ENCODE measurements at regions not wholly inside any gene's neighbourhood (a gene's known extent, or its start where the extent isn't known, plus 50 kb on each side); places are given as distances from the start of the nearest gene placed in this dataset.

GRCh38 chr14:101483829-101484228 lies 77.5 kb upstream of the DIO3 start:
- DNase-seq (ENCODE audit: missing footprints), result no peak

GRCh38 chr14:101489092-101489760 lies 72.1 kb upstream of the DIO3 start:
- ATAC-seq (no peak), DNase-seq (ENCODE audit: missing footprints) (no peak)
- intact Hi-C loops (cut with DNase I), result no loop called here

More at GRCh38 chr14:101483829-101484228, 77.5 kb upstream of the DIO3 start:
- intact Hi-C loops (cut with DNase I), result no loop called here
- ATAC-seq, result no peak

GRCh38 chr14:101490771-101491170 lies 70.5 kb upstream of the DIO3 start:
- no peak for DNase-seq (ENCODE audit: missing footprints)
- ATAC-seq, result no peak
- intact Hi-C loops (cut with DNase I), result no loop called here

- DNase-seq (ENCODE audit: missing footprints) (peak; percentile 34), ATAC-seq (no peak)
- intact Hi-C loops (cut with DNase I), result no loop called here
These were observed 69.5 kb upstream of the DIO3 start for GRCh38 chr14:101491841-101492240.

- DNase-seq (ENCODE audit: missing footprints), result peak; percentile 25
- intact Hi-C loops (cut with DNase I), result no loop called here
- ATAC-seq, result no peak
These were observed 68.6 kb upstream of the DIO3 start for GRCh38 chr14:101492716-101493115.

GRCh38 chr14:101494826-101495225 lies 66.5 kb upstream of the DIO3 start:
- DNase-seq (ENCODE audit: missing footprints) (no peak), ATAC-seq (no peak)
- intact Hi-C loops (cut with DNase I), result loop anchor here (5.0 kb wide), 1 partner anchor 62 kb away; no protein-coding TSS in a partner anchor

GRCh38 chr14:101495284-101495683 lies 66.0 kb upstream of the DIO3 start:
- DNase-seq (ENCODE audit: missing footprints) (no peak), ATAC-seq (no peak)
- intact Hi-C loops (cut with DNase I), result loop anchor here (5.0 kb wide), 1 partner anchor 62 kb away; no protein-coding TSS in a partner anchor

GRCh38 chr14:101495827-101496775 lies 65.2 kb upstream of the DIO3 start:
- ATAC-seq (no peak), DNase-seq (ENCODE audit: missing footprints) (peak; percentile 45)
- intact Hi-C loops (cut with DNase I), result loop anchor here (5.0 kb wide), 1 partner anchor 61 kb away; no protein-coding TSS in a partner anchor

GRCh38 chr14:101496776-101497683 lies 64.3 kb upstream of the DIO3 start:
- intact Hi-C loops (cut with DNase I), result loop anchor here (5.0 kb wide), 1 partner anchor 60 kb away; no protein-coding TSS in a partner anchor
- ATAC-seq (no peak), DNase-seq (ENCODE audit: missing footprints) (no peak)

- no peak for DNase-seq (ENCODE audit: missing footprints)
- intact Hi-C loops (cut with DNase I), result loop anchor here (5.0 kb wide), 1 partner anchor 59 kb away; no protein-coding TSS in a partner anchor
- ATAC-seq, result no peak
These were observed 63.4 kb upstream of the DIO3 start for GRCh38 chr14:101497684-101498525.

- intact Hi-C loops (cut with DNase I), result loop anchor here (5.0 kb wide), 1 partner anchor 59 kb away; no protein-coding TSS in a partner anchor
- no peak for ATAC-seq
- DNase-seq (ENCODE audit: missing footprints), result no peak
These were observed 62.8 kb upstream of the DIO3 start for GRCh38 chr14:101498526-101498860.

- ATAC-seq, result peak; percentile 28
- intact Hi-C loops (cut with DNase I), result loop anchor here (5.0 kb wide), 1 partner anchor 58 kb away; no protein-coding TSS in a partner anchor
These were observed 62.2 kb upstream of the DIO3 start for GRCh38 chr14:101499080-101499479.

GRCh38 chr14:101499513-101499912 lies 61.8 kb upstream of the DIO3 start:
- intact Hi-C loops (cut with DNase I), result loop anchor here (5.0 kb wide), 1 partner anchor 58 kb away; no protein-coding TSS in a partner anchor
- no peak for DNase-seq (ENCODE audit: missing footprints)
- no peak for ATAC-seq

More at GRCh38 chr14:101499080-101499479, 62.2 kb upstream of the DIO3 start:
- peak; percentile 65 for DNase-seq (ENCODE audit: missing footprints)

GRCh38 chr14:101500061-101500460 lies 61.2 kb upstream of the DIO3 start:
- ATAC-seq (no peak), DNase-seq (ENCODE audit: missing footprints) (peak; percentile 37)
- intact Hi-C loops (cut with DNase I), result no loop called here

GRCh38 chr14:101500681-101501080 lies 60.6 kb upstream of the DIO3 start:
- DNase-seq (ENCODE audit: missing footprints) (peak; percentile 20), ATAC-seq (no peak)
- intact Hi-C loops (cut with DNase I), result no loop called here

- no peak for DNase-seq (ENCODE audit: missing footprints)
- intact Hi-C loops (cut with DNase I), result no loop called here
- no peak for ATAC-seq
These were observed 60.0 kb upstream of the DIO3 start for GRCh38 chr14:101501341-101501740.

- no peak for ATAC-seq
- intact Hi-C loops (cut with DNase I), result no loop called here
- no peak for DNase-seq (ENCODE audit: missing footprints)
These were observed 59.3 kb upstream of the DIO3 start for GRCh38 chr14:101501858-101502615.

Data from Right ventricle myocardium inferior (tissue), 1 donor.